K562 (cell line): ENCODE measurements at regions not wholly inside any gene's neighbourhood (a gene's known extent, or its start where the extent isn't known, plus 50 kb on each side); places are given as distances from the start of the nearest gene placed in this dataset.
"Not testable (repeated sequence)": the region's sequence is repeated elsewhere in the genome, so short reads cannot be mapped to it uniquely, and the experiment has no call there.

Experiments
- ATAC-seq: fragments of 200-7000 bp; cut with Tn5 transposase; 3 replicates; pipeline ENCODE4 v1.9.1; 2020; ENCODE audit warnings: moderate library complexity
- BruUV-seq: library from RNA; stranded (reverse); fragments of 400-500 nt; replicated peaks from 2 replicates; lab custom pipeline; 2021; lab: Mats Ljungman, UMichigan
- CTCF ChIA-PET: fragments of 300-600 bp; formaldehyde crosslinking; extraction: SDS; loops from one replicate; lab custom pipeline; 2021; ENCODE audit warnings: low intra/inter-chr PET ratio; lab: Yijun Ruan, JAX
- POLR2A ChIA-PET: fragments of 300-600, 350-650 bp; sonication (Branson Sonifier 250); formaldehyde crosslinking; extraction: SDS; loops from one replicate; lab custom pipeline; 2021; ENCODE audit warnings: antibody characterized with exemption, inconsistent platforms; lab: Yijun Ruan, JAX
- DNase-seq, 4 experiments: peaks; one replicate each; pipeline versions ENCODE4 v3.0.0 to v3.0.0-alpha.2; 2011 to 2018; ENCODE audit warnings: low spot score in 3 of 4, mixed read lengths in 3 of 4; ENCODE audit errors: extremely low read depth in 1 of 4
- FAIRE-seq: peaks from 2 replicates; lab custom pipeline; 2011; peaks lifted over from hg19 to GRCh38; lab: Jason Lieb, UNC
- H2AFZ ChIP-seq: 2 replicates; pipeline ENCODE4 v1.6.0; 2011; ENCODE audit warnings: low read depth, low read length, control low read depth, inconsistent platforms
- H3K27ac ChIP-seq: fragments of 200-600 bp; 3 replicates; pipeline ENCODE4 v1.8.0; 2011; ENCODE audit warnings: low read depth, mild to moderate bottlenecking, control low read depth, inconsistent platforms, low read length, moderate library complexity, mixed read lengths; ENCODE audit errors: extremely low read depth
- H3K27me3 ChIP-seq, 2 experiments: fragments of 300-600 bp in 1 of 2; 2 replicates in 1 of 2; 3 replicates in 1 of 2; pipeline versions ENCODE4 v1.6.0 to v1.8.0; 2011; ENCODE audit warnings: inconsistent platforms in 2 of 2, low read length in 2 of 2, mild to moderate bottlenecking in 1 of 2, mixed read lengths in 1 of 2, moderate library complexity in 1 of 2; ENCODE audit not compliant: control insufficient read depth in 2 of 2, insufficient read depth in 2 of 2
- H3K36me3 ChIP-seq: fragments of 300-600 bp; 3 replicates; pipeline ENCODE4 v1.8.0; 2011; ENCODE audit warnings: mild to moderate bottlenecking, low read length, inconsistent platforms; ENCODE audit not compliant: control insufficient read depth, insufficient read depth
- H3K4me1 ChIP-seq, 2 experiments: fragments of 200-600 bp in 1 of 2; replicated peaks in 1 of 2; 2 replicates in 1 of 2; 3 replicates in 1 of 2; pipeline versions ENCODE4 v1.5.1 to v1.8.0; 2011; ENCODE audit warnings: inconsistent platforms in 2 of 2, low read length in 2 of 2, mild to moderate bottlenecking in 1 of 2, mixed read lengths in 1 of 2, moderate library complexity in 1 of 2; ENCODE audit not compliant: control insufficient read depth in 2 of 2, insufficient read depth in 2 of 2
- H3K4me2 ChIP-seq: 2 replicates; pipeline ENCODE4 v1.6.1; 2011; ENCODE audit warnings: low read length, control low read depth, inconsistent platforms, mixed read lengths; ENCODE audit not compliant: insufficient read depth
- H3K4me3 ChIP-seq: fragments of 200-600 bp; sonication (generic), shearing (Covaris generic); 2 replicates; pipeline ENCODE4 v1.5.1; 2016; ENCODE audit warnings: control low read depth, inconsistent platforms
- H3K79me2 ChIP-seq: fragments of 200-600 bp; 3 replicates; pipeline ENCODE4 v1.8.0; 2011; ENCODE audit warnings: low read length, inconsistent platforms; ENCODE audit not compliant: control insufficient read depth, insufficient read depth
- H3K9ac ChIP-seq, 2 experiments: 2 replicates each; pipeline versions ENCODE4 v1.6.0 to v1.6.1; 2011; ENCODE audit warnings: low read depth in 2 of 2, low read length in 2 of 2, control low read depth in 1 of 2, inconsistent platforms in 1 of 2, mild to moderate bottlenecking in 1 of 2, mixed read lengths in 1 of 2; ENCODE audit not compliant: insufficient read depth in 1 of 2
- H3K9me1 ChIP-seq: one replicate; pipeline ENCODE4 v1.6.0; 2011; ENCODE audit warnings: inconsistent platforms, mild to moderate bottlenecking, low read length, moderate library complexity; ENCODE audit not compliant: control insufficient read depth, insufficient read depth
- H3K9me3 ChIP-seq: replicated peaks from 2 replicates; pipeline ENCODE4 v1.5.1; 2011; ENCODE audit warnings: low read depth, low read length, inconsistent platforms; ENCODE audit not compliant: control insufficient read depth, insufficient read depth
- H4K20me1 ChIP-seq: replicated peaks from 2 replicates; pipeline ENCODE4 v1.6.1; 2011; ENCODE audit warnings: low read length, inconsistent platforms, mixed read lengths; ENCODE audit not compliant: control insufficient read depth, insufficient read depth
- CUX1 ChIP-seq: fragments of 200-800 bp; sonication (Bioruptor generic); IDR thresholded peaks from 2 replicates; pipeline ENCODE4 v1.6.1; 2016; ENCODE audit warnings: missing genetic modification characterization, missing compliant biosample characterization
- WGBS: fragments of 100-300 bp; shearing (Covaris generic); methylation state at CpG from one replicate; pipeline ENCODE4 v1.1.6; 2016; ENCODE audit warnings: low coverage, mixed read lengths; ENCODE audit not compliant: insufficient coverage; ENCODE audit errors: missing lambda C conversion rate; 5-methylcytosine and 5-hydroxymethylcytosine counted together
- in situ Hi-C: fragments of 300-500 bp; cut with MboI; formaldehyde crosslinking; loops from 4 replicates; pipeline ENCODE4 v1.15.0; 2018; ENCODE audit warnings: inconsistent platforms, mixed read lengths
- intact Hi-C: fragments of 100-400 bp; cut with micrococcal nuclease; formaldehyde crosslinking; loops from 2 replicates; pipeline ENCODE4 v1.14.2; 2022

- no peak for TF ChIP-seq CUX1
Measured at GRCh38 chr3:115409596-115409995, 213.7 kb upstream of the GAP43 start (continued).

GRCh38 chr3:115414610-115415009 lies 208.7 kb upstream of the GAP43 start:
- H4K20me1 ChIP-seq, H3K4me1 ChIP-seq, H3K9ac ChIP-seq, H3K4me3 ChIP-seq, H3K36me3 ChIP-seq, POLR2A ChIA-PET, H3K9me3 ChIP-seq, in situ Hi-C loops, H3K4me2 ChIP-seq, intact Hi-C loops, H3K27me3 ChIP-seq, H2AFZ ChIP-seq, BruUV-seq, ATAC-seq, FAIRE-seq, H3K27ac ChIP-seq, H3K9me1 ChIP-seq, DNase-seq, H3K79me2 ChIP-seq: not testable (repeated sequence)
- CTCF ChIA-PET = interaction anchor here (0.6 kb wide), 1 partner anchor 348 kb away, joined by 3 read pairs; no protein-coding TSS in a partner anchor
- 5% methylated on average over 3 of the region's 4 CpGs for WGBS
